ENCODE measurements at regions not wholly inside any gene's neighbourhood (a gene's known extent, or its start where the extent isn't known, plus 50 kb on each side); places are given as distances from the start of the nearest gene placed in this dataset.
"Not testable (repeated sequence)": the region's sequence is repeated elsewhere in the genome, so short reads cannot be mapped to it uniquely, and the experiment has no call there.

GRCh38 chr6:71360556-71361335, 72.1 kb downstream of the OGFRL1 start:
- DNase-seq: not testable (repeated sequence)

DNA sequence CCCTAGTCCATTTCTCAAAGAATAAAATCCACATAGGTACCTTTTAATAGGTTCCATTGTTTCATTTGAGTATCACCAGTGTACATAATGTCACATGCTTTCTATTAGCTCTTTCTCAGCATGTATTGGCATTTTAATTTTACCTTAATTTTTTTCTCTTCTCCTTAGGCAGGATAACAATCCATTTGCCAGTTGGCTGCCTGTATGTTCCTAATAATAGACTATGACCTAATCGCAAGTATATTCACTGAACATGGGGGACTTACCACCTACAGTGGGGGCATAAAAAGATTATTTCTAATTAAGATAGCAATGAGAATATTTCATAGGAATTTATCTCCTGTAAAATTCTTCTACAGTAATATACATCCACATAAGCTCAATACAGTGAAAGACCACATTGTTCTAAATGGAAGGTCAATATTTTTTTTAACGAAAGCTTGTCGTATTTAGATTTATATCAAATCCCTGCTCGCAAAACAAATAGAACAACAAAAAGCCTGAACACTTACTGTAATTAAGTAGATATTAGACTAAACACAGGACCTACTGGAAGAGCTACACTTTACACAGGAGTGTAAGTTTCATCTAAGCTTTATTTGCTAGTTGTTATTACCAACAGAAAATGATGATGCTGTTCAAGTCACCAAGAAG, 76.4 kb downstream of the OGFRL1 start:
- DNase-seq: no peak

DNA sequence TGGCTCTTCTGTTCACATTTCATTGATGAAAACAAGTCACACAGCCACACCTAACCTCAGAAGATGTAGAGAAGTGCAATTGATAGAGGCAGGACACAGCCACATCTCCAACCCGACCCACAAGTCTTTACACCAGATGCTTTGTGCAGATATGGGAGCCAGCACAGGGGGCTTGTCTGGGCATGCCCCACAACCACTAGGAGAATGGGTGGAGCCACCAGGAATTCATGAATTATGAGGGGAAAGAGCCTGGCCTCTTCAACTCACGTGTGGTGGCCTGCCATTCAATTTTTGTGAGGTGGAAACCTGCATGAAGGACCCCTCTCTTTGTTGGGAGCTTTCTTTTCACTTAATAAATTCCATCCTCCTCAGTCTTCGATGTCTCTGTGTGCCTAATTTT, 79.1 kb downstream of the OGFRL1 start:
- DNase-seq: no peak

DNA sequence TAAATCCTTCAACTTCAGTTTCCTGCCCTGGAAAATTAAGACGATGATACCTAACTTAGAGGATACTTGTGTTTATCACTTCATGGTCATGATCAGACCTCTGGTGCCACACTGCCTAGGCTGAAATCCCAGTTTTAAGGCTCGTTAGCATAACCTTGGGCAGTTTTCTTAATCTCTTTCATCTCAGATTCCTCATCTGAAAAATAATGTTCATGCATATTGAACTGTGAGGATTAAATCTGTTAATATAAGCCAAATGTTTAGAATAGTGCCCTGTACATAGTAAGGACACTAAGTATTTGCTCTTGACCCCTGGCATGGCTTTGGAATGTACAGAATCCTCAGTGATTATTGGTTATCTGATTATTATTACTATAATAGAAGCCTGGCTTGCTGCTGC, 79.7 kb downstream of the OGFRL1 start:
- no peak for DNase-seq

DNA sequence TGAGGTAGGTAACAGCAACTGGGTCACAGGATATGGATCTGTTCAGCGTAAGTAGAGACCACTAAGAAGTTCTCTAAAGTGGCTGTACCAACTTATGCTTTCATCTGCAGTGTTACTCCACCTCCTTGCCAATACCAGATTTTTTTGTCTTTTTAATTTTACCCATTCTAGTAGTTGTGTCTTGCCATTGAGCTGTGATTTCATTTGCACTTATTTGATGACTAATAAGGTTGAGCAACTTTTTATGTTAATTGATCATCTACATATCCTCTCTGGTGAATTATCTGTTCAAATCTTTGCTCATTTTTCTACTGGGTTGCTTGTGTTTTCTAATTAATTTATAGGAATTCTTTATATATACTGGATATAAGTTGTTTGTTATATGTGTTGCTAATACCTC, 82.9 kb downstream of the OGFRL1 start:
- no peak for DNase-seq

GRCh38 chr6:71373943-71374342, 85.3 kb downstream of the OGFRL1 start:
- DNase-seq: no peak

DNA sequence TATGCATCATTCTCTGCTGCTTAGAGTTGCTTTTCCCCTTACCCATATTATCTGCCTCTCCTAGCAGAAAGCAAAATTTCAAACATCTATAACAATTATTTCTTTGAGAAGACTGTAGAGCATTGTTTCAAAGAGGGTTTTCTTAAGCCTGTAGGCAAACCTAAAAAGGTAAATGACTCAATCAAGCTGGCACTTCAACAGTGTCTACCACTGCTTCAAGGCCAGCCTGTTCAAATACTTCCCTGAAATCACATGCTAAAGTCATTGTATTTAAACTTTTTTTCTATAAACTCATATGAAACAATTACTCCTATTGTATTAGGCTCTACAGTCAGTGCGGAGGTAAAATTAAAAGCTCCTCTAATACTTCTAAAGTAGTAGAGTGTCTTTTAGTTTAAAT, 87.1 kb downstream of the OGFRL1 start:
- no peak for DNase-seq

GRCh38 chr6:71376830-71377229, 88.2 kb downstream of the OGFRL1 start:
- DNase-seq: no peak

GRCh38 chr6:71383476-71383875, 94.9 kb downstream of the OGFRL1 start:
- DNase-seq: no peak

GRCh38 chr6:71383901-71384489, 95.4 kb downstream of the OGFRL1 start:
- DNase-seq: peak; percentile 73

GRCh38 chr6:71385111-71385822, 96.7 kb downstream of the OGFRL1 start:
- DNase-seq: no peak

GRCh38 chr6:71386215-71386614, 97.6 kb downstream of the OGFRL1 start:
- no peak for DNase-seq

DNA sequence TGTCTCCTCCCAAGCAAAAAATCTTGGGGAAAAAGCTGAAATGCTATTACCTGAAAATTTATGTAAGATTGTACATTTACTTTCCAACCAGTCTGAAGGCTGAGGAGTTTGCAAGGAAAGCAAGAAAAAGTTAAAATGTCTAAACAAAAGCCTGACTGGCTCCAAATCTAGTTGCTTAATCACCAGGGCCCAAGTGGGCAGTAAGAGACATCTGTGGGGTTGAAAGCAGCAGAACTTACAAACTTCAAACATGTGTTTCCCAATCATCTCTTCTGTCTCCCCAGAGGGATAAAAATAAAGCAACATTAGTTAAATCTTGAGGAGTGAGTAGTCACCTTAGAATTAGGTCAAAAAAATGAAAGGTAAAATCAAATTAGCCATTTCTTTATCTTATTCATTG, 98.6 kb downstream of the OGFRL1 start:
- no peak for DNase-seq

GRCh38 chr6:71388068-71388744, 99.6 kb downstream of the OGFRL1 start:
- DNase-seq: no peak

GRCh38 chr6:71388856-71389527, 100.4 kb downstream of the OGFRL1 start:
- DNase-seq: no peak

- DNase-seq: peak; percentile 69
Measured at GRCh38 chr6:71391126-71391525, 102.5 kb downstream of the OGFRL1 start.

GRCh38 chr6:71392276-71392675, 103.7 kb downstream of the OGFRL1 start:
- DNase-seq: no peak

DNA sequence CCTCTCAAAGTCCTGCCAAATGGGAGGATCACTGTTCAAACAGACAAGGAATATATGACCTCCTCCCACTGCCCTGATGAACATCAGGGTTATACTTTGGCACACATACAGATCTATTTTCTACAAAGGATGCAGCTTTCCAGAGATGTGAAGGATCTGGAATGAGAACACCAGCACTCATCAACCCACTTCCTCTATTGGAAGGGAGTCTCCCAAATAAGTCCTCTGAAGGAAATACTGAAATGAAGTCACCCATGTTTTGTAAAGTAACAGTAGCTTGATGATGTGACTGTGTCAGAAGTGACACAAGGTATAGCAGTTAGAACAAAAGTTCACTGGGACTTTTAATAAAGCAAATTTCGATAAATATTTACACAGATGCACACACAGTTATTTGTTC, 104.9 kb downstream of the OGFRL1 start:
- peak; percentile 8 for DNase-seq

DNA sequence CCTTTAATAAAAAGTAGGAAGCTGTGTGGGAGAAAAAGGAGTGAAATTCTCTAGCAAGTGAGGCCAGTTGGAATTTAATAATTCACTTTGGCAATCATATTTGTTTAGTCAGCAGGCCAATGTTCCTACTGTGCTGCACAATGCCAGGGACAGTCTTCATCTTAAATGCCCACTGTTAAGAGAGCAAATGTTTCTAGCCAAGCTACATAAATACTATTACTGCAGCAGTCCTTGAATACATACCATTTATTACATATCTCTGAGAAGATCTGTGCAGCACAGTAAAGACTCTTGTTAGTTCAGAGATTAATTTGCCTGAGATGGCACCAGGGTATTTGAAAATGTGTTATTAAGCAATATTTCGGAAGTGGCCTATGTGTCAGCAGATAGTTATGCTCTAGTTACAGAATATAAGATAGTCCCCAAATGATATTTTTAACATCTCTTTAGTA, 105.4 kb downstream of the OGFRL1 start:
- DNase-seq: no peak

- DNase-seq: no peak
Measured at GRCh38 chr6:71394926-71395325, 106.3 kb downstream of the OGFRL1 start.

GRCh38 chr6:71395731-71396409, 107.3 kb downstream of the OGFRL1 start:
- DNase-seq: no peak

DNA sequence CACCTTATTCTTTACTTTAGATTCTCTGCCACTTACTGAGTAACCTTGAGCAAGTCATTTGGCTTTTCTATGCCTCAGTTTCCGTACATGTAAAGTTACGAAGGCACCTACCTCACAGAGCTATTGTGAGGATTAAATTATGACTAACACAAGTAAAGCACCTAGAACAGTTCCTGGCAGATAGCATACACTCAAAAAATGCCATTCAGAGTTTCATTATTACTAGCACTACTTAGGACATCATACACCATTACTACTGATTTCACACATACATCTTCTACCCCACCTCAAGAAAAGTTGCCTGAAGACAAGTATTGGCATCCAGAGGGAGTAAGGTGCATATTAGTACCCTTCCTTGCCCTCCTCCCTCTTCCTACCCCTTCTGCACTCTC, 107.8 kb downstream of the OGFRL1 start:
- DNase-seq: no peak
